HCT116 (cell line): ENCODE measurements at regions not wholly inside any gene's neighbourhood (a gene's known extent, or its start where the extent isn't known, plus 50 kb on each side); places are given as distances from the start of the nearest gene placed in this dataset.
"Not testable (repeated sequence)": the region's sequence is repeated elsewhere in the genome, so short reads cannot be mapped to it uniquely, and the experiment has no call there.

Experiments
- ATAC-seq: fragments of 200-7000 bp; cut with Tn5 transposase; 2 replicates; pipeline ENCODE4 v1.9.1; 2020; ENCODE audit warnings: mild to moderate bottlenecking, moderate library complexity
- BruUV-seq: library from RNA; stranded (reverse); fragments of 400-500 nt; replicated peaks from 2 replicates; lab custom pipeline; 2021; lab: Mats Ljungman, UMichigan
- CTCF ChIA-PET: fragments of 300-600 bp; sonication (Branson Sonifier 250); formaldehyde crosslinking; loops from one replicate; lab custom pipeline; 2021; ENCODE audit warnings: antibody characterized with exemption; lab: Charles Lee
- POLR2A ChIA-PET: fragments of 300-600, 350-600 bp; sonication (Branson Sonifier 250); formaldehyde crosslinking; loops from one replicate; lab custom pipeline; 2021; ENCODE audit warnings: antibody characterized with exemption; lab: Charles Lee
- RAD21 ChIA-PET, 2 experiments: fragments of 300-600 bp; sonication (Branson Sonifier 250); formaldehyde crosslinking; loops; one replicate each; lab custom pipeline; 2023; ENCODE audit warnings: low total read pairs in 2 of 2; ENCODE audit not compliant: uncharacterized antibody in 2 of 2, unreplicated experiment in 2 of 2, low non-redundant PET in 1 of 2; lab: Charles Lee
- DNase-seq: peaks from one replicate; pipeline ENCODE4 v3.0.0-alpha.2; 2010; ENCODE audit warnings: low read depth, low spot score
- H2AFZ ChIP-seq: fragments of 200-600 bp; shearing (Covaris generic), sonication (generic); 2 replicates; pipeline ENCODE4 v1.6.1; 2017; ENCODE audit warnings: low read depth, mixed run types, mixed read lengths, antibody characterized with exemption, low read length; ENCODE audit not compliant: poor library complexity, severe bottlenecking
- H3K27ac ChIP-seq: 2 replicates; pipeline ENCODE4 v1.5.1; 2012; ENCODE audit warnings: low read depth, low read length
- H3K27me3 ChIP-seq: fragments of 200-600 bp; sonication (generic); 2 replicates; pipeline ENCODE4 v1.6.1; 2016; ENCODE audit warnings: mixed run types, low read length, mixed read lengths; ENCODE audit not compliant: insufficient read depth
- H3K36me3 ChIP-seq, 2 experiments: fragments of 200-500 bp in 1 of 2; fragments of 200-600 bp in 1 of 2; sonication (Bioruptor generic) in 1 of 2; sonication (generic) in 1 of 2; 2 replicates each; pipeline versions ENCODE4 v1.5.1 to v1.6.1; 2014 to 2016; ENCODE audit warnings: low read length in 2 of 2, inconsistent platforms in 1 of 2, mixed read lengths in 1 of 2, mixed run types in 1 of 2; ENCODE audit not compliant: insufficient read depth in 2 of 2, control insufficient read depth in 1 of 2
- H3K4me1 ChIP-seq, 2 experiments: fragments of 200-600 bp in 1 of 2; sonication (generic) in 1 of 2; 2 replicates each; pipeline versions ENCODE4 v1.5.1 to v1.6.1; 2012 to 2017; ENCODE audit warnings: low read length in 2 of 2, inconsistent platforms in 1 of 2, mild to moderate bottlenecking in 1 of 2, mixed read lengths in 1 of 2, mixed run types in 1 of 2, moderate library complexity in 1 of 2; ENCODE audit not compliant: insufficient read depth in 2 of 2, control insufficient read depth in 1 of 2
- H3K4me2 ChIP-seq: fragments of 200-600 bp; sonication (generic); 2 replicates; pipeline ENCODE4 v1.6.1; 2017; ENCODE audit warnings: mixed run types, low read length, mixed read lengths
- H3K4me3 ChIP-seq, 2 experiments: fragments of 200-600 bp in 1 of 2; sonication (generic) in 1 of 2; replicated peaks in 1 of 2; 2 replicates each; pipeline ENCODE4 v1.5.1; 2011 to 2016; ENCODE audit warnings: low read length in 2 of 2, control low read depth in 1 of 2, low read depth in 1 of 2, mild to moderate bottlenecking in 1 of 2, mixed read lengths in 1 of 2, mixed run types in 1 of 2
- H3K79me2 ChIP-seq: fragments of 200-600 bp; sonication (generic); 2 replicates; pipeline ENCODE4 v1.6.1; 2017; ENCODE audit warnings: mild to moderate bottlenecking, mixed run types, low read length, moderate library complexity, mixed read lengths; ENCODE audit not compliant: insufficient read depth
- H3K9ac ChIP-seq: fragments of 200-600 bp; sonication (generic); 2 replicates; pipeline ENCODE4 v1.6.1; 2016; ENCODE audit warnings: low read length, mixed read lengths
- H3K9me2 ChIP-seq: fragments of 200-600 bp; sonication (generic), shearing (Covaris generic); 2 replicates; pipeline ENCODE4 v1.6.1; 2017; ENCODE audit warnings: mixed run types, mild to moderate bottlenecking, moderate library complexity; ENCODE audit not compliant: insufficient read depth
- H3K9me3 ChIP-seq, 2 experiments: fragments of 200-500 bp in 1 of 2; fragments of 200-600 bp in 1 of 2; sonication (Bioruptor generic) in 1 of 2; sonication (generic) in 1 of 2; 2 replicates each; pipeline ENCODE4 v1.6.1; 2014 to 2017; ENCODE audit warnings: low read length in 2 of 2, mixed read lengths in 2 of 2, inconsistent platforms in 1 of 2, low read depth in 1 of 2, mild to moderate bottlenecking in 1 of 2, mixed run types in 1 of 2, moderate library complexity in 1 of 2; ENCODE audit not compliant: control insufficient read depth in 1 of 2, insufficient read depth in 1 of 2
- H4K20me1 ChIP-seq: fragments of 200-600 bp; sonication (generic), shearing (Covaris generic); 2 replicates; pipeline ENCODE4 v1.6.1; 2017; ENCODE audit warnings: mixed run types, mild to moderate bottlenecking, moderate library complexity; ENCODE audit not compliant: insufficient read depth
- RAD21 ChIP-seq: IDR thresholded peaks from 2 replicates; pipeline ENCODE4 v1.6.1; 2012; ENCODE audit warnings: low read depth, mild to moderate bottlenecking
- intact Hi-C: fragments of 100-400 bp; cut with micrococcal nuclease; formaldehyde crosslinking; loops from 2 replicates; pipeline ENCODE4 v1.10.0; 2022
- TF ChIP-seq, protein P1 (sequence below), 3 experiments: fragments of 200-600 bp in 1 of 3; sonication (generic) in 1 of 3; IDR thresholded peaks in 2 of 3; conservative IDR thresholded peaks in 1 of 3; 2 replicates each; pipeline ENCODE4 v1.5.1; 2012 to 2017; ENCODE audit warnings: low read depth in 2 of 3, low read length in 2 of 3, antibody characterized with exemption in 1 of 3, borderline replicate concordance in 1 of 3, control low read depth in 1 of 3, mild to moderate bottlenecking in 1 of 3, mixed read lengths in 1 of 3, mixed run types in 1 of 3, moderate library complexity in 1 of 3; ENCODE audit not compliant: insufficient read depth in 1 of 3

GRCh38 chr12:8354741-8355140 is 101.0 kb upstream of the CLEC6A start:
- H3K27me3 ChIP-seq, H3K27ac ChIP-seq, H3K79me2 ChIP-seq, RAD21 ChIA-PET, H3K9ac ChIP-seq, H3K4me1 ChIP-seq, CTCF ChIA-PET, H3K4me2 ChIP-seq, intact Hi-C loops, H3K4me3 ChIP-seq, H3K9me2 ChIP-seq, DNase-seq, H2AFZ ChIP-seq, ATAC-seq, BruUV-seq, H3K36me3 ChIP-seq, H4K20me1 ChIP-seq, POLR2A ChIA-PET, H3K9me3 ChIP-seq: not testable (repeated sequence)

DNA sequence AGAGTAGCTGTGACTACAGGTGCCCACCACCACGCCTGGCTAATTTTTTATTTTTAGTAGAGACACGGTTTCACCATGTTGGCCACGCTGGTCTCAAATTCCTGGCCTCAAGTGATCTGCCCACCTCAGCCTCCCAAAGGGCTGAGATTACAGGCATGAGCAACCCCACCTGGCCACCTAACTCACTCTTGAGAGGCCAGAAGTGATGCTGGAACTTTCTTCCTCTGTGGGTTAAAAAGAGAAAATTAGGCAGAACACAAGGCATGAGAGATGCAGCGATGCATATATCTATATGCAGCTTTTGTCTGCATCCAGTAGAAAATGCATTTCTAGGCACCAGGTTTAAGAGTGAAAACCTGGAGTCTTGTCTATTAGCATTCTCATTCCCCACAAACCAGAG is 100.2 kb upstream of the CLEC6A start:
- H3K9ac ChIP-seq, ATAC-seq, H3K27ac ChIP-seq, POLR2A ChIA-PET, H3K79me2 ChIP-seq, intact Hi-C loops, H3K9me2 ChIP-seq, CTCF ChIA-PET, H3K36me3 ChIP-seq, H4K20me1 ChIP-seq, H3K4me3 ChIP-seq, H3K4me1 ChIP-seq, BruUV-seq, H3K4me2 ChIP-seq, RAD21 ChIA-PET, H3K27me3 ChIP-seq, H2AFZ ChIP-seq, DNase-seq, H3K9me3 ChIP-seq: not testable (repeated sequence)

GRCh38 chr12:8373744-8374143 is 82.0 kb upstream of the CLEC6A start:
- intact Hi-C loops, H4K20me1 ChIP-seq, H3K27me3 ChIP-seq, CTCF ChIA-PET, H3K4me2 ChIP-seq, H3K9me2 ChIP-seq, H3K9me3 ChIP-seq, BruUV-seq, H3K9ac ChIP-seq, POLR2A ChIA-PET, H3K79me2 ChIP-seq, H3K4me1 ChIP-seq, H3K4me3 ChIP-seq, DNase-seq, ATAC-seq, RAD21 ChIA-PET, H3K27ac ChIP-seq, H3K36me3 ChIP-seq, H2AFZ ChIP-seq: not testable (repeated sequence)
- TF ChIP-seq, protein P1, sequence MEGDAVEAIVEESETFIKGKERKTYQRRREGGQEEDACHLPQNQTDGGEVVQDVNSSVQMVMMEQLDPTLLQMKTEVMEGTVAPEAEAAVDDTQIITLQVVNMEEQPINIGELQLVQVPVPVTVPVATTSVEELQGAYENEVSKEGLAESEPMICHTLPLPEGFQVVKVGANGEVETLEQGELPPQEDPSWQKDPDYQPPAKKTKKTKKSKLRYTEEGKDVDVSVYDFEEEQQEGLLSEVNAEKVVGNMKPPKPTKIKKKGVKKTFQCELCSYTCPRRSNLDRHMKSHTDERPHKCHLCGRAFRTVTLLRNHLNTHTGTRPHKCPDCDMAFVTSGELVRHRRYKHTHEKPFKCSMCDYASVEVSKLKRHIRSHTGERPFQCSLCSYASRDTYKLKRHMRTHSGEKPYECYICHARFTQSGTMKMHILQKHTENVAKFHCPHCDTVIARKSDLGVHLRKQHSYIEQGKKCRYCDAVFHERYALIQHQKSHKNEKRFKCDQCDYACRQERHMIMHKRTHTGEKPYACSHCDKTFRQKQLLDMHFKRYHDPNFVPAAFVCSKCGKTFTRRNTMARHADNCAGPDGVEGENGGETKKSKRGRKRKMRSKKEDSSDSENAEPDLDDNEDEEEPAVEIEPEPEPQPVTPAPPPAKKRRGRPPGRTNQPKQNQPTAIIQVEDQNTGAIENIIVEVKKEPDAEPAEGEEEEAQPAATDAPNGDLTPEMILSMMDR (IDR thresholded peaks at IDR 0.05 in 2 of 3, conservative IDR thresholded peaks at IDR 0.05 in 1 of 3; ENCODE audit: borderline replicate concordance in 1 of 3, insufficient read depth in 1 of 3, low read depth in 2 of 3, low read length in 2 of 3) = peak in 2 of 3 experiments; percentile 38 to 44; a peak in 4 of 6 replicates
- peak; percentile 39 for TF ChIP-seq RAD21

GRCh38 chr12:8375122-8375521 is 80.6 kb upstream of the CLEC6A start:
- H3K27ac ChIP-seq, H3K79me2 ChIP-seq, H3K9ac ChIP-seq, H3K4me1 ChIP-seq, H4K20me1 ChIP-seq, RAD21 ChIA-PET, CTCF ChIA-PET, H2AFZ ChIP-seq, H3K9me2 ChIP-seq, intact Hi-C loops, POLR2A ChIA-PET, H3K27me3 ChIP-seq, H3K4me2 ChIP-seq, H3K9me3 ChIP-seq, H3K36me3 ChIP-seq, DNase-seq, BruUV-seq, ATAC-seq, H3K4me3 ChIP-seq: not testable (repeated sequence)
